OCI-LY7 (cell line): ENCODE measurements at regions not wholly inside any gene's neighbourhood (a gene's known extent, or its start where the extent isn't known, plus 50 kb on each side); places are given as distances from the start of the nearest gene placed in this dataset.

Experiments
- BruUV-seq: library from RNA; stranded (reverse); fragments of 400-500 nt; replicated peaks from 2 replicates; lab custom pipeline; 2021; lab: Mats Ljungman, UMichigan
- CTCF ChIA-PET: fragments of 300-600 bp; sonication (Branson Sonifier 250); formaldehyde crosslinking; loops from one replicate; lab custom pipeline; 2022; ENCODE audit warnings: antibody characterized with exemption; ENCODE audit not compliant: unreplicated experiment; lab: Charles Lee
- POLR2A ChIA-PET: fragments of 300-600 bp; sonication (Branson Sonifier 250); formaldehyde crosslinking; loops from one replicate; lab custom pipeline; 2022; ENCODE audit warnings: antibody characterized with exemption; lab: Charles Lee
- DNase-seq: peaks from one replicate; pipeline ENCODE4 v3.0.0-alpha.2; 2015; ENCODE audit warnings: low spot score
- H2AFZ ChIP-seq: fragments of 200-600 bp; sonication (generic), shearing (Covaris generic); 2 replicates; pipeline ENCODE4 v1.6.1; 2014; ENCODE audit warnings: mild to moderate bottlenecking, antibody characterized with exemption, low read length, moderate library complexity
- H3K27ac ChIP-seq: fragments of 200-600 bp; sonication (generic); 2 replicates; pipeline ENCODE4 v1.5.1; 2014; ENCODE audit warnings: mixed run types, low read depth, mild to moderate bottlenecking, moderate library complexity, low read length, inconsistent platforms; ENCODE audit not compliant: poor library complexity, severe bottlenecking
- H3K36me3 ChIP-seq: fragments of 200-600 bp; sonication (generic); 2 replicates; pipeline ENCODE4 v1.6.1; 2014; ENCODE audit warnings: mild to moderate bottlenecking, antibody characterized with exemption, low read length, moderate library complexity, mixed read lengths; ENCODE audit not compliant: insufficient read depth
- H3K4me1 ChIP-seq: fragments of 200-600 bp; sonication (generic); 2 replicates; pipeline ENCODE4 v1.5.1; 2014; ENCODE audit warnings: mild to moderate bottlenecking, low read length; ENCODE audit not compliant: insufficient read depth, poor library complexity, severe bottlenecking
- H3K4me2 ChIP-seq: fragments of 200-600 bp; sonication (generic); 2 replicates; pipeline ENCODE4 v1.6.1; 2014; ENCODE audit warnings: mild to moderate bottlenecking, low read length
- H3K4me3 ChIP-seq: fragments of 200-600 bp; sonication (generic); 2 replicates; pipeline ENCODE4 v1.5.1; 2014; ENCODE audit warnings: mild to moderate bottlenecking, low read depth, low read length; ENCODE audit not compliant: poor library complexity, severe bottlenecking
- H3K79me2 ChIP-seq: fragments of 200-600 bp; sonication (generic); 2 replicates; pipeline ENCODE4 v1.6.1; 2016; ENCODE audit warnings: low read depth, mild to moderate bottlenecking, low read length, moderate library complexity, mixed read lengths; ENCODE audit not compliant: insufficient read depth
- H3K9me2 ChIP-seq: fragments of 200-600 bp; sonication (generic); 2 replicates; pipeline ENCODE4 v1.6.1; 2016; ENCODE audit warnings: mild to moderate bottlenecking, low read length, mixed read lengths; ENCODE audit not compliant: insufficient read depth
- H3K9me3 ChIP-seq: fragments of 200-600 bp; sonication (generic); 2 replicates; pipeline ENCODE4 v1.6.1; 2014; ENCODE audit warnings: mild to moderate bottlenecking, mixed run types, low read length, mixed read lengths
- H4K20me1 ChIP-seq: fragments of 200-600 bp; sonication (generic); 2 replicates; pipeline ENCODE4 v1.6.1; 2014; ENCODE audit warnings: mild to moderate bottlenecking, antibody characterized with exemption, low read length, moderate library complexity, mixed read lengths; ENCODE audit not compliant: insufficient read depth
- CTCF ChIP-seq: fragments of 200-600 bp; sonication (generic); conservative IDR thresholded peaks from 2 replicates; pipeline ENCODE4 v1.5.1; 2014; ENCODE audit warnings: mild to moderate bottlenecking, antibody characterized with exemption, low read length, moderate library complexity, mixed read lengths
- EZH2phosphoT487 ChIP-seq: fragments of 200-600 bp; sonication (generic); IDR thresholded peaks from 2 replicates; pipeline ENCODE4 v1.6.1; 2018; ENCODE audit warnings: low read depth, borderline replicate concordance, mild to moderate bottlenecking, mixed run types, antibody characterized with exemption, low read length, moderate library complexity, mixed read lengths
- intact Hi-C: fragments of 100-400 bp; cut with micrococcal nuclease; formaldehyde crosslinking; loops from one replicate; pipeline ENCODE4 v1.10.0; 2022; ENCODE audit not compliant: unreplicated experiment

- no peaks in the 10 kb centered on the region for H3K4me1 ChIP-seq
- H3K4me3 ChIP-seq, result no peak overlapping the region
- no peak for DNase-seq
- no peaks in the 10 kb centered on the region for H3K9me2 ChIP-seq
- H3K79me2 ChIP-seq, result no peaks in the 10 kb centered on the region
- H3K4me2 ChIP-seq, result no peak overlapping the region
- CTCF ChIA-PET, result no interaction called here
- no peak overlapping the region for H3K27ac ChIP-seq
- no peaks in the 10 kb centered on the region for H3K9me3 ChIP-seq
- BruUV-seq, result no TSS peak
- H2AFZ ChIP-seq, result no peak overlapping the region
- intact Hi-C loops, result no loop called here
- TF ChIP-seq EZH2phosphoT487, result no peak
- TF ChIP-seq CTCF, result no peak
- no peaks in the 10 kb centered on the region for H4K20me1 ChIP-seq
- POLR2A ChIA-PET, result interaction anchor here (0.7 to 1.2 kb wide), 3 partner anchors 10 to 135 kb away, joined by 3 read pairs; no protein-coding TSS in a partner anchor
- H3K36me3 ChIP-seq, result no peaks in the 10 kb centered on the region
Measured at GRCh38 chr1:84090447-84091245, 53.4 kb upstream of the PRKACB start.

- no peaks in the 10 kb centered on the region for H3K79me2 ChIP-seq
- intact Hi-C loops, result no loop called here
- no peaks in the 10 kb centered on the region for H3K36me3 ChIP-seq
- TF ChIP-seq CTCF, result no peak
- no peak for TF ChIP-seq EZH2phosphoT487
- no peak for DNase-seq
- POLR2A ChIA-PET, result interaction anchor here (1.2 kb wide), 2 partner anchors 10 to 16 kb away, joined by 3 read pairs; no protein-coding TSS in a partner anchor
- no peaks in the 10 kb centered on the region for H3K9me3 ChIP-seq
- H2AFZ ChIP-seq, result no peak overlapping the region
- H3K4me3 ChIP-seq, result no peak overlapping the region
- no peaks in the 10 kb centered on the region for H3K4me1 ChIP-seq
- no peak overlapping the region for H3K27ac ChIP-seq
- no peak overlapping the region for H3K4me2 ChIP-seq
- CTCF ChIA-PET, result no interaction called here
- BruUV-seq, result no TSS peak
- no peaks in the 10 kb centered on the region for H4K20me1 ChIP-seq
- H3K9me2 ChIP-seq, result no peaks in the 10 kb centered on the region
Measured at GRCh38 chr1:84089867-84090266, 54.2 kb upstream of the PRKACB start.

- intact Hi-C loops, result no loop called here
- CTCF ChIA-PET, result no interaction called here
- Histone ChIP-seq H3K9me3 (no peaks in the 10 kb centered on the region), H3K27ac (no peak overlapping the region), H3K9me2 (no peaks in the 10 kb centered on the region), H3K4me3 (no peak overlapping the region), H3K4me2 (no peak overlapping the region), H3K79me2 (no peaks in the 10 kb centered on the region), H3K36me3 (no peaks in the 10 kb centered on the region), H2AFZ (no peak overlapping the region), H4K20me1 (no peaks in the 10 kb centered on the region), H3K4me1 (no peaks in the 10 kb centered on the region)
- DNase-seq, result no peak
- BruUV-seq, result no TSS peak
- POLR2A ChIA-PET, result interaction anchor here (1.2 kb wide), 1 partner anchor 9 kb away, joined by 3 read pairs; no protein-coding TSS in a partner anchor
- TF ChIP-seq EZH2phosphoT487 (no peak), CTCF (no peak)
Measured at GRCh38 chr1:84089465-84089864, 54.6 kb upstream of the PRKACB start.
